ENCODE measurements at regions not wholly inside any gene's neighbourhood (a gene's known extent, or its start where the extent isn't known, plus 50 kb on each side); places are given as distances from the start of the nearest gene placed in this dataset.

- no peak for TF ChIP-seq SUZ12 (IDR thresholded peaks at IDR 0.05; ENCODE audit: unreplicated experiment)
- TF ChIP-seq POLR2A (IDR thresholded peaks at IDR 0.05; ENCODE audit: low read depth, low read length), result no peak
- no peak for TF ChIP-seq CTCF (IDR thresholded peaks at IDR 0.05 in 2 of 3, conservative IDR thresholded peaks at IDR 0.05 in 1 of 3; ENCODE audit: control insufficient read depth in 2 of 3, extremely low read depth in 1 of 3, insufficient read depth in 1 of 3, low read depth in 3 of 3, low read length in 3 of 3)
- TF ChIP-seq EZH2 (IDR thresholded peaks at IDR 0.05; ENCODE audit: borderline replicate concordance, control insufficient read depth, low read depth, low read length), result no peak
- TF ChIP-seq, protein P1, sequence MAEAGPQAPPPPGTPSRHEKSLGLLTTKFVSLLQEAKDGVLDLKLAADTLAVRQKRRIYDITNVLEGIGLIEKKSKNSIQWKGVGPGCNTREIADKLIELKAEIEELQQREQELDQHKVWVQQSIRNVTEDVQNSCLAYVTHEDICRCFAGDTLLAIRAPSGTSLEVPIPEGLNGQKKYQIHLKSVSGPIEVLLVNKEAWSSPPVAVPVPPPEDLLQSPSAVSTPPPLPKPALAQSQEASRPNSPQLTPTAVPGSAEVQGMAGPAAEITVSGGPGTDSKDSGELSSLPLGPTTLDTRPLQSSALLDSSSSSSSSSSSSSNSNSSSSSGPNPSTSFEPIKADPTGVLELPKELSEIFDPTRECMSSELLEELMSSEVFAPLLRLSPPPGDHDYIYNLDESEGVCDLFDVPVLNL (IDR thresholded peaks at IDR 0.05; ENCODE audit: low read depth, low read length), result no peak
- TF ChIP-seq, protein P2, sequence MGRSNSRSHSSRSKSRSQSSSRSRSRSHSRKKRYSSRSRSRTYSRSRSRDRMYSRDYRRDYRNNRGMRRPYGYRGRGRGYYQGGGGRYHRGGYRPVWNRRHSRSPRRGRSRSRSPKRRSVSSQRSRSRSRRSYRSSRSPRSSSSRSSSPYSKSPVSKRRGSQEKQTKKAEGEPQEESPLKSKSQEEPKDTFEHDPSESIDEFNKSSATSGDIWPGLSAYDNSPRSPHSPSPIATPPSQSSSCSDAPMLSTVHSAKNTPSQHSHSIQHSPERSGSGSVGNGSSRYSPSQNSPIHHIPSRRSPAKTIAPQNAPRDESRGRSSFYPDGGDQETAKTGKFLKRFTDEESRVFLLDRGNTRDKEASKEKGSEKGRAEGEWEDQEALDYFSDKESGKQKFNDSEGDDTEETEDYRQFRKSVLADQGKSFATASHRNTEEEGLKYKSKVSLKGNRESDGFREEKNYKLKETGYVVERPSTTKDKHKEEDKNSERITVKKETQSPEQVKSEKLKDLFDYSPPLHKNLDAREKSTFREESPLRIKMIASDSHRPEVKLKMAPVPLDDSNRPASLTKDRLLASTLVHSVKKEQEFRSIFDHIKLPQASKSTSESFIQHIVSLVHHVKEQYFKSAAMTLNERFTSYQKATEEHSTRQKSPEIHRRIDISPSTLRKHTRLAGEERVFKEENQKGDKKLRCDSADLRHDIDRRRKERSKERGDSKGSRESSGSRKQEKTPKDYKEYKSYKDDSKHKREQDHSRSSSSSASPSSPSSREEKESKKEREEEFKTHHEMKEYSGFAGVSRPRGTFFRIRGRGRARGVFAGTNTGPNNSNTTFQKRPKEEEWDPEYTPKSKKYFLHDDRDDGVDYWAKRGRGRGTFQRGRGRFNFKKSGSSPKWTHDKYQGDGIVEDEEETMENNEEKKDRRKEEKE (IDR thresholded peaks at IDR 0.05), result no peak
- TF ChIP-seq REST (IDR thresholded peaks at IDR 0.05; ENCODE audit: low read depth, low read length), result no peak
- TF ChIP-seq JUND (IDR thresholded peaks at IDR 0.05; ENCODE audit: low read depth, low read length), result no peak
- TF ChIP-seq BHLHE40 (IDR thresholded peaks at IDR 0.05; ENCODE audit: borderline replicate concordance in 1 of 2, low read depth in 2 of 2, low read length in 1 of 2), result no peak
- no peak for TF ChIP-seq E2F8 (IDR thresholded peaks at IDR 0.05; ENCODE audit: low read depth, partially characterized antibody)
- TF ChIP-seq CEBPB (IDR thresholded peaks at IDR 0.05; ENCODE audit: borderline replicate concordance in 1 of 2, low read depth in 2 of 2, low read length in 2 of 2), result no peak
- TF ChIP-seq ZNF274 (IDR thresholded peaks at IDR 0.05; ENCODE audit: insufficient read depth, insufficient read length), result no peak
- no peak for TF ChIP-seq RAD21 (IDR thresholded peaks at IDR 0.05; ENCODE audit: insufficient read depth, low read depth, low read length)
Observed at GRCh38 chr20:57936636-57937385, 227.0 kb upstream of the PMEPA1 start.

All from GM12878 (cell line).